AG09319 (cell line): ENCODE measurements at regions not wholly inside any gene's neighbourhood (a gene's known extent, or its start where the extent isn't known, plus 50 kb on each side); places are given as distances from the start of the nearest gene placed in this dataset.
A peak's percentile ranks its signal among the peaks of the same experiment; 100 is the strongest.

Experiments used
- DNase-seq: peaks from one replicate; pipeline ENCODE4 v3.0.0-alpha.2; 2010; ENCODE audit warnings: low read depth; ENCODE audit errors: extremely low read depth
- CTCF ChIP-seq: IDR thresholded peaks from 2 replicates; pipeline ENCODE4 v1.5.1; 2011; ENCODE audit warnings: low read depth, mild to moderate bottlenecking, inconsistent platforms, low read length, moderate library complexity

GRCh38 chr14:71745072-71745471 is 187.2 kb upstream of the RGS6 start:
- TF ChIP-seq CTCF: no peak
- DNase-seq: no peak

- no peak for TF ChIP-seq CTCF
- no peak for DNase-seq
Observed at GRCh38 chr14:71748196-71748595, 184.0 kb upstream of the RGS6 start.

GRCh38 chr14:71749613-71750238 is 182.5 kb upstream of the RGS6 start:
- DNase-seq: no peak
- TF ChIP-seq CTCF: no peak

- TF ChIP-seq CTCF: no peak
- DNase-seq: no peak
Observed at GRCh38 chr14:71751264-71751663, 181.0 kb upstream of the RGS6 start.

- DNase-seq: no peak
- TF ChIP-seq CTCF: no peak
Observed at GRCh38 chr14:71752111-71752738, 180.0 kb upstream of the RGS6 start.

- DNase-seq: peak; percentile 65
- TF ChIP-seq CTCF: peak; percentile 89
Observed at GRCh38 chr14:71753126-71753830, 179.0 kb upstream of the RGS6 start.

- DNase-seq: no peak
- no peak for TF ChIP-seq CTCF
Observed at GRCh38 chr14:71753976-71754375, 178.3 kb upstream of the RGS6 start.
